H1 (cell line): ENCODE measurements at regions not wholly inside any gene's neighbourhood (a gene's known extent, or its start where the extent isn't known, plus 50 kb on each side); places are given as distances from the start of the nearest gene placed in this dataset.

Experiments
- CTCF ChIA-PET: fragments of 300-600 bp; sonication (Branson Sonifier 250); formaldehyde crosslinking; loops from one replicate; lab custom pipeline; 2021; ENCODE audit not compliant: partially characterized antibody; lab: Charles Lee
- POLR2A ChIA-PET: fragments of 300-600 bp; sonication (Branson Sonifier 250); formaldehyde crosslinking; loops from one replicate; lab custom pipeline; 2021; ENCODE audit warnings: inconsistent platforms; ENCODE audit not compliant: partially characterized antibody; lab: Charles Lee
- DNase-seq, 2 experiments: peaks; one replicate each; pipeline versions ENCODE4 v3.0.0 to v3.0.0-alpha.2; 2010 to 2022; ENCODE audit warnings: low spot score in 2 of 2, low read depth in 1 of 2, mixed read lengths in 1 of 2
- FAIRE-seq: peaks from 2 replicates; lab custom pipeline; 2011; peaks lifted over from hg19 to GRCh38; lab: Jason Lieb, UNC
- H2AFZ ChIP-seq: 2 replicates; pipeline ENCODE4 v1.8.1; 2012; ENCODE audit warnings: low read length, inconsistent platforms
- H2AK5ac ChIP-seq: 2 replicates; pipeline ENCODE4 v1.6.1; 2013; ENCODE audit warnings: low read depth, low read length
- H2BK120ac ChIP-seq: replicated peaks from 2 replicates; pipeline ENCODE3; 2013; ENCODE audit warnings: low read depth, low read length, inconsistent platforms
- H2BK12ac ChIP-seq: 2 replicates; pipeline ENCODE4 v1.6.1; 2013; ENCODE audit warnings: low read depth, low read length
- H2BK15ac ChIP-seq: 2 replicates; pipeline ENCODE4 v1.6.1; 2013; ENCODE audit warnings: low read length
- H2BK20ac ChIP-seq: 2 replicates; pipeline ENCODE4 v1.6.1; 2013; ENCODE audit warnings: low read length
- H2BK5ac ChIP-seq: 2 replicates; pipeline ENCODE4 v1.6.1; 2013; ENCODE audit warnings: low read depth, low read length
- H3K14ac ChIP-seq: 2 replicates; pipeline ENCODE4 v1.6.1; 2013; ENCODE audit warnings: inconsistent platforms; ENCODE audit not compliant: insufficient read length
- H3K18ac ChIP-seq: 2 replicates; pipeline ENCODE4 v1.6.1; 2013; ENCODE audit warnings: low read length; ENCODE audit errors: extremely low read depth
- H3K23ac ChIP-seq: 2 replicates; pipeline ENCODE4 v1.6.1; 2013; ENCODE audit warnings: inconsistent platforms; ENCODE audit not compliant: insufficient read length
- H3K23me2 ChIP-seq: 2 replicates; pipeline ENCODE4 v1.6.1; 2013; ENCODE audit warnings: low read depth, low read length
- H3K27ac ChIP-seq: 2 replicates; pipeline ENCODE4 v1.6.1; 2011; ENCODE audit warnings: low read depth, low read length, inconsistent platforms
- H3K27me3 ChIP-seq, 4 experiments: replicated peaks in 1 of 4; 1 replicate in 1 of 4; 2 replicates in 3 of 4; pipeline versions ENCODE4 v1.6.1 to v1.8.1; 2011 to 2013; ENCODE audit warnings: low read length in 3 of 4, mild to moderate bottlenecking in 3 of 4, inconsistent platforms in 2 of 4, mixed read lengths in 2 of 4, moderate library complexity in 1 of 4; ENCODE audit not compliant: control insufficient read depth in 3 of 4, insufficient read depth in 3 of 4; ENCODE audit errors: extremely low read depth in 1 of 4
- H3K36me3 ChIP-seq, 4 experiments: 2 replicates each; pipeline versions ENCODE4 v1.6.1 to v1.8.1; 2011 to 2013; ENCODE audit warnings: mild to moderate bottlenecking in 4 of 4, low read length in 3 of 4, moderate library complexity in 2 of 4, control low read depth in 1 of 4, inconsistent platforms in 1 of 4; ENCODE audit not compliant: insufficient read depth in 4 of 4, control insufficient read depth in 2 of 4
- H3K4ac ChIP-seq: replicated peaks from 2 replicates; pipeline ENCODE3; 2013; ENCODE audit warnings: low read length, low read depth, mixed read lengths, inconsistent platforms; ENCODE audit not compliant: insufficient read length
- H3K4me1 ChIP-seq, 4 experiments: replicated peaks in 1 of 4; 1 replicate in 1 of 4; 2 replicates in 3 of 4; pipeline versions ENCODE4 v1.6.1 to v1.8.1; 2011 to 2013; ENCODE audit warnings: low read length in 3 of 4, inconsistent platforms in 2 of 4, mixed read lengths in 1 of 4; ENCODE audit not compliant: insufficient read depth in 4 of 4, control insufficient read depth in 3 of 4
- H3K4me2 ChIP-seq, 2 experiments: 2 replicates each; pipeline versions ENCODE4 v1.6.1 to v1.8.1; 2011 to 2013; ENCODE audit warnings: low read depth in 2 of 2, low read length in 2 of 2, control low read depth in 1 of 2, inconsistent platforms in 1 of 2, mild to moderate bottlenecking in 1 of 2; ENCODE audit not compliant: insufficient read depth in 1 of 2
- H3K4me3 ChIP-seq, 4 experiments: fragments of 200-600, 300-600 bp in 1 of 4; sonication (generic), shearing (Covaris generic), sonication (Bioruptor Twin) in 1 of 4; 2 replicates each; pipeline versions ENCODE4 v1.5.1 to v1.8.1; 2011 to 2016; ENCODE audit warnings: low read length in 4 of 4, low read depth in 3 of 4, control low read depth in 2 of 4, inconsistent platforms in 2 of 4, mild to moderate bottlenecking in 2 of 4, mixed read lengths in 1 of 4, moderate library complexity in 1 of 4; ENCODE audit not compliant: insufficient read depth in 2 of 4; ENCODE audit errors: extremely low read depth in 1 of 4
- H3K56ac ChIP-seq: replicated peaks from 2 replicates; pipeline ENCODE3; 2013; ENCODE audit warnings: low read depth, mild to moderate bottlenecking, mixed read lengths, low read length, inconsistent platforms; ENCODE audit not compliant: insufficient read length
- H3K79me1 ChIP-seq: 2 replicates; pipeline ENCODE4 v1.6.1; 2013; ENCODE audit warnings: low read depth, low read length, control low read depth
- H3K79me2 ChIP-seq, 2 experiments: 2 replicates each; pipeline versions ENCODE4 v1.6.1 to v1.8.1; 2012 to 2013; ENCODE audit warnings: low read length in 2 of 2, mild to moderate bottlenecking in 2 of 2, inconsistent platforms in 1 of 2; ENCODE audit not compliant: insufficient read depth in 2 of 2, control insufficient read depth in 1 of 2
- H3K9ac ChIP-seq, 4 experiments: replicated peaks in 1 of 4; 1 replicate in 1 of 4; 2 replicates in 3 of 4; pipeline versions ENCODE4 v1.6.1 to v1.8.1; 2011 to 2013; ENCODE audit warnings: low read depth in 3 of 4, low read length in 3 of 4, control low read depth in 2 of 4, mild to moderate bottlenecking in 2 of 4, moderate library complexity in 2 of 4, inconsistent platforms in 1 of 4; ENCODE audit errors: extremely low read depth in 1 of 4
- H3K9me3 ChIP-seq, 2 experiments: 2 replicates each; pipeline versions ENCODE4 v1.6.1 to v1.8.1; 2012 to 2013; ENCODE audit warnings: mild to moderate bottlenecking in 2 of 2, moderate library complexity in 2 of 2, control low read depth in 1 of 2, inconsistent platforms in 1 of 2, low read depth in 1 of 2, low read length in 1 of 2, mixed read lengths in 1 of 2; ENCODE audit not compliant: insufficient read depth in 2 of 2
- H4K20me1 ChIP-seq, 2 experiments: replicated peaks in 1 of 2; 2 replicates each; pipeline versions ENCODE3 to v1.8.1; 2011 to 2013; ENCODE audit warnings: inconsistent platforms in 2 of 2, low read length in 2 of 2, mild to moderate bottlenecking in 1 of 2; ENCODE audit not compliant: insufficient read depth in 2 of 2, control insufficient read depth in 1 of 2
- H4K5ac ChIP-seq: 2 replicates; pipeline ENCODE4 v1.6.1; 2013; ENCODE audit warnings: low read length, low read depth, mixed read lengths, inconsistent platforms; ENCODE audit not compliant: insufficient read length
- H4K8ac ChIP-seq: 2 replicates; pipeline ENCODE4 v1.8.0; 2013; ENCODE audit warnings: mild to moderate bottlenecking, moderate library complexity, low read length, inconsistent platforms; ENCODE audit not compliant: insufficient read depth; ENCODE audit errors: extremely low read depth
- H4K91ac ChIP-seq: replicated peaks from 2 replicates; pipeline ENCODE3; 2013; ENCODE audit warnings: low read length, mixed read lengths, inconsistent platforms; ENCODE audit not compliant: insufficient read length
- CEBPB ChIP-seq: IDR thresholded peaks from 2 replicates; pipeline ENCODE4 v1.6.1; 2012; ENCODE audit warnings: low read depth, low read length
- KDM4A ChIP-seq: IDR thresholded peaks from one replicate; pipeline ENCODE4 v1.7.1; 2012; ENCODE audit warnings: low read depth, mild to moderate bottlenecking, moderate library complexity, low read length, inconsistent platforms; ENCODE audit not compliant: severe bottlenecking
- SP1 ChIP-seq: IDR thresholded peaks from 2 replicates; pipeline ENCODE4 v1.6.1; 2011; ENCODE audit warnings: low read depth, low read length
- TAF7 ChIP-seq: optimal IDR thresholded peaks from 2 replicates; pipeline ENCODE3; 2011; ENCODE audit warnings: low read depth, mild to moderate bottlenecking, inconsistent platforms, low read length, moderate library complexity, borderline replicate concordance
- TBP ChIP-seq: IDR thresholded peaks from 2 replicates; pipeline ENCODE4 v1.6.1; 2011; ENCODE audit warnings: low read depth, low read length, improper control_type of control experiment
- WGBS, 2 experiments: shearing (Covaris generic) in 1 of 2; methylation state at CpG; one replicate each; pipeline versions ENCODE4 v1.1.6 to v1.1.7; 2013 to 2015; ENCODE audit warnings: low lambda C conversion rate in 2 of 2, mixed read lengths in 2 of 2, inconsistent platforms in 1 of 2, low coverage in 1 of 2, missing lambda C conversion rate in 1 of 2; ENCODE audit not compliant: insufficient replicate concordance in 2 of 2, insufficient coverage in 1 of 2, insufficient read length in 1 of 2; ENCODE audit errors: extremely low coverage in 1 of 2, missing lambda C conversion rate in 1 of 2; 5-methylcytosine and 5-hydroxymethylcytosine counted together
- TF ChIP-seq, protein P1 (sequence below): IDR thresholded peaks from 2 replicates; pipeline ENCODE4 v1.6.1; 2012; ENCODE audit warnings: inconsistent platforms

DNA sequence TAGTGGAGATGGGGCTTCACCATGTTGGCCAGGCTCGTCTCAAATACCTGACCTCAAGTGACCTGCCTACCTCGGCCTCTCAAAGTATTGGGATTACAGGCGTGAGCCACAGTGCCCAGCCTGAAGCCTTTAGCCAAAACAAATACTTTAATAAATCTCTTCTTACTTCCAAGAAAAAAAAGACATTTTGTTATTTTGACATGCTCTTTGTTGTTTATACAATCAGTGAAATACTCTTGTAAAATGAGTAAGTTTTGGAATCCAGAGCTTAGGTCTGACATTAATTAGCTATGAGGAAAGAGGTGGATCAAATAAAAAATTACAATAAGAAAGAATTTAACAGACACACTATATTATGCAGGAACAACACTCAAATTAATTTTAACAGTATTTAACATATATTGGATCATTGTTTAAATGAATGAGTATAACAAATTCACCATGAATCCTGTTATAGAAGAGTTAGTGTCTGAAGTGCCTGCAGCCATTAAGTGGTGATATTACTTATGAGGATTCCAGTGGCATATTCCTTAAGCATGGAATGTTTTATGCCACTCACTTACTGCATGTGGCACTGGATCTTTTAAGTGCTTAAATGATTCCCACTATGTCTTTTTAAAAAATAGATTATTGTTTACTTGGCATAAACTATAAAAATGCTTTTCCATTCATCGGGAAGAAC, 260.1 kb upstream of the GIMD1 start:
- H3K79me2 ChIP-seq: no peaks in the 10 kb centered on the region
- H3K36me3 ChIP-seq: no peaks in the 10 kb centered on the region
- no peak overlapping the region for H3K9ac ChIP-seq
- no peak overlapping the region for H2AFZ ChIP-seq
- H3K4me1 ChIP-seq: no peaks in the 10 kb centered on the region
- no peak overlapping the region for H3K4ac ChIP-seq
- no peak overlapping the region for H2BK120ac ChIP-seq
- H4K5ac ChIP-seq: no peak overlapping the region
- no peak overlapping the region for H3K27ac ChIP-seq
- no peaks in the 10 kb centered on the region for H3K79me1 ChIP-seq
- H2BK12ac ChIP-seq: no peak overlapping the region
- FAIRE-seq (no peak), DNase-seq (no peak)
- H3K9me3 ChIP-seq: no peaks in the 10 kb centered on the region
- no peak overlapping the region for H2BK5ac ChIP-seq
- H3K14ac ChIP-seq: no peak overlapping the region
- no peak overlapping the region for H3K18ac ChIP-seq
- no peak overlapping the region for H3K4me2 ChIP-seq
- WGBS, 2 experiments: 77% methylated on average over 4 of the region's 4 CpGs; no CpG with 5 or more reads in 1 of the 2 experiments
- no peak overlapping the region for H3K23ac ChIP-seq
- no peak overlapping the region for H3K4me3 ChIP-seq
- peaks cover 0 to 1% (median 0%) of the 10 kb centered on the region in 4 experiments; a peak in 1 of 7 replicates for H3K27me3 ChIP-seq
- H4K8ac ChIP-seq: no peak overlapping the region
- H2BK15ac ChIP-seq: no peak overlapping the region
- H3K23me2 ChIP-seq: no peaks in the 10 kb centered on the region
- H3K56ac ChIP-seq: no peak overlapping the region
- ChIA-PET POLR2A (no interaction called here), CTCF (interaction anchor here (2.1 kb wide), 1 partner anchor 9 kb away, joined by 9 read pairs; no protein-coding TSS in a partner anchor)
- no peaks in the 10 kb centered on the region for H4K20me1 ChIP-seq
- no peak overlapping the region for H2AK5ac ChIP-seq
- no peak for TF ChIP-seq TAF7
- TF ChIP-seq KDM4A: no peak
- TF ChIP-seq CEBPB: no peak
- no peak for TF ChIP-seq TBP
- TF ChIP-seq, protein P1, sequence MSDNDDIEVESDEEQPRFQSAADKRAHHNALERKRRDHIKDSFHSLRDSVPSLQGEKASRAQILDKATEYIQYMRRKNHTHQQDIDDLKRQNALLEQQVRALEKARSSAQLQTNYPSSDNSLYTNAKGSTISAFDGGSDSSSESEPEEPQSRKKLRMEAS: no peak
- no peak for TF ChIP-seq SP1
- no peak overlapping the region for H4K91ac ChIP-seq
- H2BK20ac ChIP-seq: no peak overlapping the region
